HL-60 (cell line): ENCODE measurements at regions not wholly inside any gene's neighbourhood (a gene's known extent, or its start where the extent isn't known, plus 50 kb on each side); places are given as distances from the start of the nearest gene placed in this dataset.
A peak's percentile ranks its signal among the peaks of the same experiment; 100 is the strongest.

ENCODE experiments used
- DNase-seq, 2 experiments: peaks; one replicate each; pipeline ENCODE4 v3.0.0-alpha.2; 2010 to 2020; ENCODE audit warnings: low read depth in 1 of 2, low spot score in 1 of 2
- H3K27ac ChIP-seq: fragments of 250-450 bp; sonication (Bioruptor Pico); replicated peaks from 2 replicates; pipeline ENCODE4 v1.5.1; 2020; ENCODE audit warnings: mild to moderate bottlenecking, moderate library complexity
- H3K27me3 ChIP-seq: fragments of 250-450 bp; sonication (Bioruptor Pico); 2 replicates; pipeline ENCODE4 v1.5.1; 2021; ENCODE audit warnings: mild to moderate bottlenecking, moderate library complexity; ENCODE audit not compliant: insufficient read depth, poor library complexity, severe bottlenecking
- H3K4me3 ChIP-seq: replicated peaks from 2 replicates; pipeline ENCODE4 v1.5.1; 2011; ENCODE audit warnings: mild to moderate bottlenecking, control low read depth, low read length; ENCODE audit not compliant: insufficient read depth
- CTCF ChIP-seq: IDR thresholded peaks from one replicate; pipeline ENCODE4 v1.5.1; 2011; ENCODE audit warnings: low read length, control low read depth, inconsistent platforms; ENCODE audit not compliant: insufficient read depth
- GABPA ChIP-seq: IDR thresholded peaks from 2 replicates; pipeline ENCODE4 v1.6.1; 2012; ENCODE audit warnings: low read depth
- POLR2AphosphoS5 ChIP-seq: IDR thresholded peaks from 2 replicates; pipeline ENCODE4 v1.6.1; 2012; ENCODE audit warnings: low read depth
- REST ChIP-seq: IDR thresholded peaks from 2 replicates; pipeline ENCODE4 v1.6.1; 2012; ENCODE audit warnings: low read depth; ENCODE audit not compliant: insufficient replicate concordance
- SPI1 ChIP-seq: IDR thresholded peaks from 2 replicates; pipeline ENCODE4 v1.6.1; 2012; ENCODE audit warnings: low read depth, mild to moderate bottlenecking, borderline replicate concordance

- Histone ChIP-seq H3K27me3 (peaks cover 4% of the 10 kb centered on the region), H3K4me3 (no peak overlapping the region), H3K27ac (no peak overlapping the region)
- no peak for DNase-seq
- no peak for TF ChIP-seq SPI1
- no peak for TF ChIP-seq POLR2AphosphoS5
- TF ChIP-seq GABPA: no peak
- TF ChIP-seq REST: no peak
- TF ChIP-seq CTCF: no peak
Observed at GRCh38 chr18:41396211-41396610, 558.8 kb upstream of the PIK3C3 start.

- no peak for DNase-seq
- H3K27ac ChIP-seq: no peak overlapping the region
- TF ChIP-seq GABPA (no peak), POLR2AphosphoS5 (no peak), CTCF (no peak), SPI1 (no peak), REST (no peak)
Observed at GRCh38 chr18:41395695-41396094, 559.3 kb upstream of the PIK3C3 start.

GRCh38 chr18:41391616-41392595, 563.1 kb upstream of the PIK3C3 start:
- peaks cover 22% of the 10 kb centered on the region for H3K27me3 ChIP-seq
- H3K27ac ChIP-seq: no peak overlapping the region
- no peak overlapping the region for H3K4me3 ChIP-seq
- peak in 1 of 2 experiments; percentile 47 for DNase-seq
- no peak for TF ChIP-seq SPI1
- TF ChIP-seq CTCF: peak; percentile 52
- no peak for TF ChIP-seq REST

More at GRCh38 chr18:41395695-41396094, 559.3 kb upstream of the PIK3C3 start:
- H3K4me3 ChIP-seq: no peak overlapping the region
- H3K27me3 ChIP-seq: peaks cover 9% of the 10 kb centered on the region
